ENCODE measurements at regions not wholly inside any gene's neighbourhood (a gene's known extent, or its start where the extent isn't known, plus 50 kb on each side); places are given as distances from the start of the nearest gene placed in this dataset.
"Not testable (repeated sequence)": the region's sequence is repeated elsewhere in the genome, so short reads cannot be mapped to it uniquely, and the experiment has no call there.

- not testable (repeated sequence) for H3K23ac ChIP-seq (ENCODE audit: low read length); H2BK5ac ChIP-seq (ENCODE audit: low read depth, low read length, poor library complexity); H4K12ac ChIP-seq (ENCODE audit: low read depth, low read length); H3K79me2 ChIP-seq (ENCODE audit: control insufficient read depth, insufficient read depth, low read length, poor library complexity); H3K27ac ChIP-seq (ENCODE audit: low read depth, low read length); H2BK120ac ChIP-seq (ENCODE audit: insufficient read depth, low read length, poor library complexity); H3K4me2 ChIP-seq (ENCODE audit: low read length); H3K4me1 ChIP-seq (ENCODE audit: control insufficient read depth in 1 of 2, insufficient read depth in 2 of 2, low read length in 2 of 2); H2AK5ac ChIP-seq (ENCODE audit: low read length); H4K8ac ChIP-seq (ENCODE audit: low read depth, low read length); H3K4ac ChIP-seq (ENCODE audit: low read depth, low read length); DNase-seq; H3K18ac ChIP-seq (ENCODE audit: low read length); H3K36me3 ChIP-seq (ENCODE audit: control insufficient read depth in 1 of 2, insufficient read depth in 2 of 2, low read length in 2 of 2); H3K9ac ChIP-seq (ENCODE audit: low read length); H3K4me3 ChIP-seq (ENCODE audit: low read depth, low read length); H3K79me1 ChIP-seq (ENCODE audit: low read length); H3K27me3 ChIP-seq (ENCODE audit: insufficient read depth, low read length); H2AFZ ChIP-seq (ENCODE audit: insufficient read depth, low read length, poor library complexity); H2BK12ac ChIP-seq (ENCODE audit: low read length); H4K91ac ChIP-seq (ENCODE audit: low read depth, low read length); H3K14ac ChIP-seq (ENCODE audit: low read length); H3K9me3 ChIP-seq (ENCODE audit: insufficient read depth, low read depth, low read length)
- WGBS (ENCODE audit: extremely low coverage, insufficient coverage, insufficient read length): no CpG with 5 or more reads among the region's 10 CpGs
Measured at GRCh38 chr3:194959666-194960065, 274.0 kb downstream of the FAM43A start.

GRCh38 chr3:194960446-194961032 lies 274.9 kb downstream of the FAM43A start:
- H3K9me3 ChIP-seq (ENCODE audit: insufficient read depth, low read depth, low read length): no peaks in the 10 kb centered on the region
- no peaks in the 10 kb centered on the region for H3K4me1 ChIP-seq (ENCODE audit: control insufficient read depth in 1 of 2, insufficient read depth in 2 of 2, low read length in 2 of 2)
- no peak overlapping the region for H2AFZ ChIP-seq (ENCODE audit: insufficient read depth, low read length, poor library complexity)
- H2AK5ac ChIP-seq (ENCODE audit: low read length): no peak overlapping the region
- no peak overlapping the region for H3K18ac ChIP-seq (ENCODE audit: low read length)
- H3K79me2 ChIP-seq (ENCODE audit: control insufficient read depth, insufficient read depth, low read length, poor library complexity): no peaks in the 10 kb centered on the region
- H3K27ac ChIP-seq (ENCODE audit: low read depth, low read length): no peak overlapping the region
- no peaks in the 10 kb centered on the region for H3K79me1 ChIP-seq (ENCODE audit: low read length)
- no peaks in the 10 kb centered on the region for H3K27me3 ChIP-seq (ENCODE audit: insufficient read depth, low read length)
- no peak overlapping the region for H3K14ac ChIP-seq (ENCODE audit: low read length)
- H3K36me3 ChIP-seq (ENCODE audit: control insufficient read depth in 1 of 2, insufficient read depth in 2 of 2, low read length in 2 of 2): no peaks in the 10 kb centered on the region
- H3K4ac ChIP-seq (ENCODE audit: low read depth, low read length): no peak overlapping the region
- H4K12ac ChIP-seq (ENCODE audit: low read depth, low read length): no peak overlapping the region
- H2BK120ac ChIP-seq (ENCODE audit: insufficient read depth, low read length, poor library complexity): no peak overlapping the region
- no peak overlapping the region for H4K8ac ChIP-seq (ENCODE audit: low read depth, low read length)
- no peak overlapping the region for H3K23ac ChIP-seq (ENCODE audit: low read length)
- DNase-seq: no peak
- no peak overlapping the region for H2BK5ac ChIP-seq (ENCODE audit: low read depth, low read length, poor library complexity)
- no peak overlapping the region for H3K4me3 ChIP-seq (ENCODE audit: low read depth, low read length)
- H3K9ac ChIP-seq (ENCODE audit: low read length): no peak overlapping the region
- H4K91ac ChIP-seq (ENCODE audit: low read depth, low read length): no peak overlapping the region
- H3K4me2 ChIP-seq (ENCODE audit: low read length): no peak overlapping the region
- no peak overlapping the region for H2BK12ac ChIP-seq (ENCODE audit: low read length)
- no CpG with 5 or more reads among the region's 14 CpGs for WGBS (ENCODE audit: extremely low coverage, insufficient coverage, insufficient read length)

- Histone ChIP-seq H3K4me2 (ENCODE audit: low read length) (no peak overlapping the region), H3K36me3 (ENCODE audit: control insufficient read depth in 1 of 2, insufficient read depth in 2 of 2, low read length in 2 of 2) (no peaks in the 10 kb centered on the region), H2AFZ (ENCODE audit: insufficient read depth, low read length, poor library complexity) (no peak overlapping the region), H3K9ac (ENCODE audit: low read length) (no peak overlapping the region), H3K79me1 (ENCODE audit: low read length) (no peaks in the 10 kb centered on the region), H2BK120ac (ENCODE audit: insufficient read depth, low read length, poor library complexity) (no peak overlapping the region), H3K27ac (ENCODE audit: low read depth, low read length) (no peak overlapping the region), H3K4me1 (ENCODE audit: control insufficient read depth in 1 of 2, insufficient read depth in 2 of 2, low read length in 2 of 2) (no peaks in the 10 kb centered on the region), H3K9me3 (ENCODE audit: insufficient read depth, low read depth, low read length) (no peaks in the 10 kb centered on the region), H3K14ac (ENCODE audit: low read length) (no peak overlapping the region), H3K4me3 (ENCODE audit: low read depth, low read length) (no peak overlapping the region), H4K91ac (ENCODE audit: low read depth, low read length) (no peak overlapping the region), H2BK5ac (ENCODE audit: low read depth, low read length, poor library complexity) (no peak overlapping the region), H3K79me2 (ENCODE audit: control insufficient read depth, insufficient read depth, low read length, poor library complexity) (no peaks in the 10 kb centered on the region), H3K27me3 (ENCODE audit: insufficient read depth, low read length) (no peaks in the 10 kb centered on the region), H2BK12ac (ENCODE audit: low read length) (no peak overlapping the region), H3K18ac (ENCODE audit: low read length) (no peak overlapping the region), H4K12ac (ENCODE audit: low read depth, low read length) (no peak overlapping the region), H2AK5ac (ENCODE audit: low read length) (no peak overlapping the region), H3K4ac (ENCODE audit: low read depth, low read length) (no peak overlapping the region), H3K23ac (ENCODE audit: low read length) (no peak overlapping the region), H4K8ac (ENCODE audit: low read depth, low read length) (no peak overlapping the region)
- no CpG with 5 or more reads among the region's 11 CpGs for WGBS (ENCODE audit: extremely low coverage, insufficient coverage, insufficient read length)
- DNase-seq: no peak
Measured at GRCh38 chr3:194961149-194961548, 275.5 kb downstream of the FAM43A start.

GRCh38 chr3:194961571-194961970 lies 275.9 kb downstream of the FAM43A start:
- no peak overlapping the region for H4K12ac ChIP-seq (ENCODE audit: low read depth, low read length)
- H2BK12ac ChIP-seq (ENCODE audit: low read length): no peak overlapping the region
- H4K8ac ChIP-seq (ENCODE audit: low read depth, low read length): no peak overlapping the region
- H3K23ac ChIP-seq (ENCODE audit: low read length): no peak overlapping the region
- H3K18ac ChIP-seq (ENCODE audit: low read length): no peak overlapping the region
- H3K79me2 ChIP-seq (ENCODE audit: control insufficient read depth, insufficient read depth, low read length, poor library complexity): no peaks in the 10 kb centered on the region
- no peaks in the 10 kb centered on the region for H3K27me3 ChIP-seq (ENCODE audit: insufficient read depth, low read length)
- no peak overlapping the region for H3K14ac ChIP-seq (ENCODE audit: low read length)
- H2BK5ac ChIP-seq (ENCODE audit: low read depth, low read length, poor library complexity): no peak overlapping the region
- H3K79me1 ChIP-seq (ENCODE audit: low read length): no peaks in the 10 kb centered on the region
- no peak overlapping the region for H3K27ac ChIP-seq (ENCODE audit: low read depth, low read length)
- no peak for DNase-seq
- no peak overlapping the region for H3K4me3 ChIP-seq (ENCODE audit: low read depth, low read length)
- no CpG with 5 or more reads among the region's 6 CpGs for WGBS (ENCODE audit: extremely low coverage, insufficient coverage, insufficient read length)
- H4K91ac ChIP-seq (ENCODE audit: low read depth, low read length): no peak overlapping the region
- no peak overlapping the region for H2AK5ac ChIP-seq (ENCODE audit: low read length)
- H3K36me3 ChIP-seq (ENCODE audit: control insufficient read depth in 1 of 2, insufficient read depth in 2 of 2, low read length in 2 of 2): no peaks in the 10 kb centered on the region
- H3K4me1 ChIP-seq (ENCODE audit: control insufficient read depth in 1 of 2, insufficient read depth in 2 of 2, low read length in 2 of 2): no peaks in the 10 kb centered on the region
- H2BK120ac ChIP-seq (ENCODE audit: insufficient read depth, low read length, poor library complexity): no peak overlapping the region
- H3K4ac ChIP-seq (ENCODE audit: low read depth, low read length): no peak overlapping the region
- H3K9ac ChIP-seq (ENCODE audit: low read length): no peak overlapping the region
- no peaks in the 10 kb centered on the region for H3K9me3 ChIP-seq (ENCODE audit: insufficient read depth, low read depth, low read length)
- H2AFZ ChIP-seq (ENCODE audit: insufficient read depth, low read length, poor library complexity): no peak overlapping the region
- H3K4me2 ChIP-seq (ENCODE audit: low read length): no peak overlapping the region
